ENCODE measurements at regions not wholly inside any gene's neighbourhood (a gene's known extent, or its start where the extent isn't known, plus 50 kb on each side); places are given as distances from the start of the nearest gene placed in this dataset.
"Not testable (repeated sequence)": the region's sequence is repeated elsewhere in the genome, so short reads cannot be mapped to it uniquely, and the experiment has no call there.

DNA sequence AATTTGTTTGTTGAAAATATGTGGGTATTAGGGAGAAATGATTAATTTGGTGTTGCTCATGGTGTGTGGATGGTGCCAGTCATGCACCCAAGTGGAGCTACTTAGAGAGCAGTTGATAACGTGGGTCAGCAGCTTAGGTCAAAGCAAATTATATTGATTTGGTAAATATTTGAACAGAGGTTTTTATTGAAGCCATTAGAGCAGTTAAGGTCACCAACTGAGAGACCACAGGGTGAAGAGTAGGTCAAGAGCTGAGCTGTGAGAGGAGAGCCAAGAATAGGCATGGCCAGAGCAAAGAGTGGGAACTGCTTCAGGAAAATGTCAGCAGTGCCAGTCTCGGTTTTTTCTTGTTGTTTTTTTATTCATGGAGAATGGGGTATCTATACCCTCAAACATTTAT is 97.9 kb downstream of the TMEM168 start:
- TF ChIP-seq, protein P1, sequence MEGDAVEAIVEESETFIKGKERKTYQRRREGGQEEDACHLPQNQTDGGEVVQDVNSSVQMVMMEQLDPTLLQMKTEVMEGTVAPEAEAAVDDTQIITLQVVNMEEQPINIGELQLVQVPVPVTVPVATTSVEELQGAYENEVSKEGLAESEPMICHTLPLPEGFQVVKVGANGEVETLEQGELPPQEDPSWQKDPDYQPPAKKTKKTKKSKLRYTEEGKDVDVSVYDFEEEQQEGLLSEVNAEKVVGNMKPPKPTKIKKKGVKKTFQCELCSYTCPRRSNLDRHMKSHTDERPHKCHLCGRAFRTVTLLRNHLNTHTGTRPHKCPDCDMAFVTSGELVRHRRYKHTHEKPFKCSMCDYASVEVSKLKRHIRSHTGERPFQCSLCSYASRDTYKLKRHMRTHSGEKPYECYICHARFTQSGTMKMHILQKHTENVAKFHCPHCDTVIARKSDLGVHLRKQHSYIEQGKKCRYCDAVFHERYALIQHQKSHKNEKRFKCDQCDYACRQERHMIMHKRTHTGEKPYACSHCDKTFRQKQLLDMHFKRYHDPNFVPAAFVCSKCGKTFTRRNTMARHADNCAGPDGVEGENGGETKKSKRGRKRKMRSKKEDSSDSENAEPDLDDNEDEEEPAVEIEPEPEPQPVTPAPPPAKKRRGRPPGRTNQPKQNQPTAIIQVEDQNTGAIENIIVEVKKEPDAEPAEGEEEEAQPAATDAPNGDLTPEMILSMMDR (IDR thresholded peaks at IDR 0.05), result no peak
- Histone ChIP-seq H3K4me3 (no peak overlapping the region), H3K4me1 (ENCODE audit: low read depth) (no peaks in the 10 kb centered on the region), H3K9me3 (peaks cover 2% of the 10 kb centered on the region), H3K36me3 (ENCODE audit: low read depth) (no peaks in the 10 kb centered on the region)
- no peak for ATAC-seq
- no peak for DNase-seq
- intact Hi-C loops (cut with DNase I, micrococcal nuclease), result no loop called here

DNA sequence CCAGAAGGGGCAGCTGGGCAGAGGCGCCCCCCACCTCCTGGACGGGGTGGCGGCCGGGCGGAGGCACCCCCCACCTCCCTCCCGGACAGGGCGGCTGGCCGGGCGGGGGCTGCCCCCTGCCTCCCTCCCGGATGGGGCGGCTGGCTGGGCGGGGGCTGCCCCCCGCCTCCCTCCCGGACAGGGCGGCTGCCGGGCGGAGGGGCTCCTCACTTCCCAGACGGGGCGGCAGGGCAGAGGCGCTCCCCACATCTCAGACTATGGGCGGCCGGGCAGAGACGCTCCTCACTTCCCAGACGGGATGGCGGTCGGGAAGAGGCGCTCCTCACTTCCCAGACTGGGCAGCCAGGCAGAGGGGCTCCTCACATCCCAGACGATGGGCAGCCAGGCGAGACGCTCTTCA is 93.0 kb downstream of the TMEM168 start:
- intact Hi-C loops (cut with DNase I, micrococcal nuclease); ATAC-seq; H3K36me3 ChIP-seq (ENCODE audit: low read depth); H3K9me3 ChIP-seq; DNase-seq; H3K4me1 ChIP-seq (ENCODE audit: low read depth); H3K4me3 ChIP-seq: not testable (repeated sequence)

DNA sequence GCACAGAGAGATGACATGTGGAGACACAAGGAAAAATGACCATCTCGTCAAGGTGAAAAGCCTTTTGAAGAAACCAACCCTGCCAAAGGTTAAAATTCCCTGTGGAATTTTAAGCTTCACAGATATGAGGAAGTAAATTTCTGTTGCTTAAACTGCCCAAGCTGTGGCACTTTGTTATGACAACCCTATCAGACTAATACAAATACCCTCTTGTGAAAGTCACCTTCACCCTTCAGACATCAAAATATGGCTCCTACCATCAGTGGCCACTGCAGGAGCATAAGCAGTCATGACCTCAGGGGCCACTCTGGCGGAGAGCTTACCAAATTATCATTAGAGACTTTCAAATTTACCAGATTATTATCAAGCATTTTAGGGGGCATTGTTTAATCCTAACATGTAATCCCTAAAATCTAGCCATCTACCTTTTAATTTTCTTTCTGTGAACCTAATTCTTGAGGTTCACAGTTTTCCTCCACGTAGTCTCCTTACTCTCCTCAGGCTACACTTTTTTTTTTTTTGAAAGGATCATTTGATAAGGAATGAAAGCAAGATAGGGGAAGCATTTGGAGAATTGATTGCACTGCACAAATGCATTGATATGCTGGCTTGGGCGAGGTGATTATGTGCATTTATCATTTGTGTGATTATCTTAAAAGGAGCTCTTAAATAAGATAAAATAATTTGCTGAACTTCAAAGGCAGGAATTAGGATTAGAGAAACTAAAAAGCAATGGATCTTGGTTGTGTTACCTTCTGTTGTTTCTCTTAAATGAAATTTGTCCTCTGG is 90.3 kb downstream of the TMEM168 start:
- Histone ChIP-seq H3K9me3 (no peaks in the 10 kb centered on the region), H3K4me1 (ENCODE audit: low read depth) (no peaks in the 10 kb centered on the region), H3K4me3 (no peak overlapping the region), H3K36me3 (ENCODE audit: low read depth) (no peaks in the 10 kb centered on the region)
- no peak for DNase-seq
- no peak for ATAC-seq
- TF ChIP-seq, protein P1 (IDR thresholded peaks at IDR 0.05), result no peak
- intact Hi-C loops (cut with DNase I, micrococcal nuclease), result no loop called here

DNA sequence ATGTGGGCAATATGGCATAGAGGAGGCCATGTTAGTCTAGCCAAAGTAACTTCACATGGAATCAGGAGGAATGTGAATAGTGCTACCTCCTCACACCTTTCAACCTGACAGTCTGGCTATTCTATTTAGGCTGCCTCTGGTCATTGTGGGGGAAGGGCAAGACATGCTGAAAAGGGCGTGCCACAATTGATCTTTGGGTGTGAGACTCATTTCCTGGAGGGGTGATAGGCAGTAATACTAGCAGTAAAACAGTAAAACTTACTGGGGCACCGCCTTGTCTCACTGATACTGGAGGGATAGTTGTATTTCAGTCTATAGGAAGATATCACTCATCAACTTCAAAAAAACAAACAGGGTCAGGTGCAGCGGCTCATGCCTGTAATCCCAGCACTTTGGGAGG is 88.7 kb downstream of the TMEM168 start:
- ATAC-seq, result peak; percentile 100
- TF ChIP-seq, protein P1 (IDR thresholded peaks at IDR 0.05), result no peak
- H3K9me3 ChIP-seq, result no peaks in the 10 kb centered on the region
- DNase-seq, result peak in 2 of 3 donors; percentile 69 to 90
- H3K4me1 ChIP-seq (ENCODE audit: low read depth), result no peaks in the 10 kb centered on the region
- H3K36me3 ChIP-seq (ENCODE audit: low read depth), result no peaks in the 10 kb centered on the region
- no peak overlapping the region for H3K4me3 ChIP-seq
- intact Hi-C loops (cut with DNase I, micrococcal nuclease), result no loop called here

DNA sequence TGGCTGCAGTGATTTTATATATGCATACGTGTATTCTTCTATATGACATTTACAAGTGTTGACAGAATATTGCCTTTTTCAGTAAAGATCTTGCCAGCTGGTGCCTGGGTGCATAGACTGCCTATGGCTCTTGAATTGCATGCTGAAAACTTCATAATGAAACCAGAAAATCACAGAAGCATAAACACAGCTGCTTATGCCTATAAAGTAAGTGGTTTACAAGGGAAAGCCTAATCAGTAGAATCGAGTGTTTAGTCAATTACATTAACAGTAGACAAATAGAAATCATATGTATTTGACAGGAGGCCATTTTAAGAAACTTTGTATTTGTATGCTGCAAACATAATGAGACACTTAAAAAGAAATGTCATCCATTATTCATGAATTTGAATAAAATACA is 82.5 kb downstream of the TMEM168 start:
- DNase-seq (no peak), ATAC-seq (no peak)
- TF ChIP-seq, protein P1 (IDR thresholded peaks at IDR 0.05), result no peak
- no peak overlapping the region for H3K4me3 ChIP-seq
- intact Hi-C loops (cut with DNase I, micrococcal nuclease), result no loop called here
- no peaks in the 10 kb centered on the region for H3K36me3 ChIP-seq (ENCODE audit: low read depth)
- no peaks in the 10 kb centered on the region for H3K9me3 ChIP-seq
- no peaks in the 10 kb centered on the region for H3K4me1 ChIP-seq (ENCODE audit: low read depth)

DNA sequence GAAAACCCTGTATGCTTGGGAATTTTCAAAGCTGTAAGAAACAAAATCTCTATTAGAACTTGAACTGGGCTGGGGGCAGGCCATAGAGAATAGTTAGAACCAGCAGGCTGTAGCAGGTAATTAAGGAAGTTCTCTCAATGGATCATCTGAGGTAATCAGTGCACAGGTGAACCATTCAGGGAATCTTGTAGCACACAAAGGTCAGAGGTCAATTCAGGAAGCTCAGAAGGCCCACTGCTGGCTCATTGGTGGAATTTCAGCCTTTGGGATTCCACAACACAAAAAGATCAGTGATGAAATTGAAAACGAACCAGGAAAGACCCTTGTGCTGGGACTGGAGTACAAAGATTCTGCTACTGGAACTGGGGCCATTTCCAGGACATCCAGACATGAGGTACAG is 82.0 kb downstream of the TMEM168 start:
- DNase-seq, result no peak
- no peaks in the 10 kb centered on the region for H3K4me1 ChIP-seq (ENCODE audit: low read depth)
- no peak overlapping the region for H3K4me3 ChIP-seq
- no peaks in the 10 kb centered on the region for H3K36me3 ChIP-seq (ENCODE audit: low read depth)
- no peaks in the 10 kb centered on the region for H3K9me3 ChIP-seq
- intact Hi-C loops (cut with DNase I, micrococcal nuclease), result no loop called here
- peak; percentile 50 for ATAC-seq
- TF ChIP-seq, protein P1 (IDR thresholded peaks at IDR 0.05), result no peak

Data from mucosa of descending colon (tissue), 3 donors.